ENCODE measurements at regions not wholly inside any gene's neighbourhood (a gene's known extent, or its start where the extent isn't known, plus 50 kb on each side); places are given as distances from the start of the nearest gene placed in this dataset.
A peak's percentile ranks its signal among the peaks of the same experiment; 100 is the strongest.

DNA sequence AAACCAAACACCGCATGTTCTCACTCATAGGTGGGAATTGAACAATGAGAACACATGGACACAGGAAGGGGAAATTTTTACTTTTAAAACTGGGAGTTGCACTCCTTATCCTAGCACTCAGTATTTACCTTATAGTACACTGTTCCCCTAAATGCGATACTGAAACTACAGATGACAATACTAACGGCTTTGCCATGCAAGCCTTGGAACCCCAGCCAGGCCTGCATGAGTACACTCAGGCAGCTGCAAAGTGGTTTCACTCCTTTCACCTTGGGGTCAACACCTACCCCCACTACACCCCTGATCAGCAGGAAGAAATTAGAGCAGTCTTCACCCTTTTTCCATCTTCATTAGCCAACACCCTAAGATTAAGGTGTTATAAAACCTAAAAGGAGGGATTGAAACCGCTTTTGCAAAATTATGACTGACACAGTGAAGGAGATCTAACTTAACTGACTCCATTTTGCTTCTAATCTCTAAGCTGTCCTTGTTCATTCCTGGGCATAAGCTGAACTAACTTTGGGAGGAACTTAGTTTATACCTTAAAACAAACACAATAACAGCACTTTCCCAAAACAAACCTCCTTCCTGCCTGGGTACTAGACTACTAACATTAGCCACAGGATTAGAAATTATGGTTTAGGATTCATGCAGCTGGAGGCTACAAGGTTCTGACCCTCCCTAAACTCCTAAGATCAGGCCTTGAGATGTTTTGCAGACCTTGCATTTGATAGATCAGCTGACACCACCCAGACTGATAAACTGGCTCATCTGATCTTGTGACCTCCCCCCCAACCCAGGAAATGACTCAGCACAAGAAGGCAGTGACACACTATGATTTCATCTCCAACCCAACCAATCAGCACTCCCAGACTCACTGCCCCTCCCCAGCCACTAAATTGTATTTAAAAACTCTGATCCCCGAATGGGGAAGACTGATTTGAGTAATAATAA lies 452.1 kb upstream of the PPP2R3A start (continued):
- TF ChIP-seq REST (IDR thresholded peaks at IDR 0.05; ENCODE audit: borderline replicate concordance) (no peak), REST (CRISPR knock-in tag; IDR thresholded peaks at IDR 0.05; ENCODE audit: low read depth) (peak; percentile 76; the same call in 1 of the 2 replicates), TEAD2 (tag; IDR thresholded peaks at IDR 0.05) (peak; percentile 90), ZNF143 (CRISPR knock-in tag; IDR thresholded peaks at IDR 0.05) (no peak), YY1 (IDR thresholded peaks at IDR 0.05; ENCODE audit: borderline replicate concordance in 1 of 3, control insufficient read depth in 1 of 3, extremely low read depth in 1 of 3, insufficient read depth in 3 of 3, insufficient read length in 1 of 3, insufficient replicate concordance in 2 of 3, low read depth in 1 of 3, low read length in 2 of 3) (no peak), SAP30 (IDR thresholded peaks at IDR 0.05; ENCODE audit: borderline replicate concordance, insufficient read depth, low read depth, low read length, poor library complexity, severe bottlenecking) (no peak), SETDB1 (IDR thresholded peaks at IDR 0.05; ENCODE audit: low read length) (no peak), MTA3 (IDR thresholded peaks at IDR 0.05; ENCODE audit: borderline replicate concordance) (no peak), ZNF124 (CRISPR knock-in tag; IDR thresholded peaks at IDR 0.05) (no peak), KAT8 (IDR thresholded peaks at IDR 0.05; ENCODE audit: low read depth) (no peak), ELF1 (tag; IDR thresholded peaks at IDR 0.05) (peak; percentile 82)
- TF ChIP-seq, protein P1, sequence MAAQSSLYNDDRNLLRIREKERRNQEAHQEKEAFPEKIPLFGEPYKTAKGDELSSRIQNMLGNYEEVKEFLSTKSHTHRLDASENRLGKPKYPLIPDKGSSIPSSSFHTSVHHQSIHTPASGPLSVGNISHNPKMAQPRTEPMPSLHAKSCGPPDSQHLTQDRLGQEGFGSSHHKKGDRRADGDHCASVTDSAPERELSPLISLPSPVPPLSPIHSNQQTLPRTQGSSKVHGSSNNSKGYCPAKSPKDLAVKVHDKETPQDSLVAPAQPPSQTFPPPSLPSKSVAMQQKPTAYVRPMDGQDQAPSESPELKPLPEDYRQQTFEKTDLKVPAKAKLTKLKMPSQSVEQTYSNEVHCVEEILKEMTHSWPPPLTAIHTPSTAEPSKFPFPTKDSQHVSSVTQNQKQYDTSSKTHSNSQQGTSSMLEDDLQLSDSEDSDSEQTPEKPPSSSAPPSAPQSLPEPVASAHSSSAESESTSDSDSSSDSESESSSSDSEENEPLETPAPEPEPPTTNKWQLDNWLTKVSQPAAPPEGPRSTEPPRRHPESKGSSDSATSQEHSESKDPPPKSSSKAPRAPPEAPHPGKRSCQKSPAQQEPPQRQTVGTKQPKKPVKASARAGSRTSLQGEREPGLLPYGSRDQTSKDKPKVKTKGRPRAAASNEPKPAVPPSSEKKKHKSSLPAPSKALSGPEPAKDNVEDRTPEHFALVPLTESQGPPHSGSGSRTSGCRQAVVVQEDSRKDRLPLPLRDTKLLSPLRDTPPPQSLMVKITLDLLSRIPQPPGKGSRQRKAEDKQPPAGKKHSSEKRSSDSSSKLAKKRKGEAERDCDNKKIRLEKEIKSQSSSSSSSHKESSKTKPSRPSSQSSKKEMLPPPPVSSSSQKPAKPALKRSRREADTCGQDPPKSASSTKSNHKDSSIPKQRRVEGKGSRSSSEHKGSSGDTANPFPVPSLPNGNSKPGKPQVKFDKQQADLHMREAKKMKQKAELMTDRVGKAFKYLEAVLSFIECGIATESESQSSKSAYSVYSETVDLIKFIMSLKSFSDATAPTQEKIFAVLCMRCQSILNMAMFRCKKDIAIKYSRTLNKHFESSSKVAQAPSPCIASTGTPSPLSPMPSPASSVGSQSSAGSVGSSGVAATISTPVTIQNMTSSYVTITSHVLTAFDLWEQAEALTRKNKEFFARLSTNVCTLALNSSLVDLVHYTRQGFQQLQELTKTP (IDR thresholded peaks at IDR 0.05; ENCODE audit: low read depth in 1 of 2, partially characterized antibody in 2 of 2): peak in 1 of 2 experiments; percentile 21

All from K562 (cell line).